ENCODE measurements at regions not wholly inside any gene's neighbourhood (a gene's known extent, or its start where the extent isn't known, plus 50 kb on each side); places are given as distances from the start of the nearest gene placed in this dataset.

DNA sequence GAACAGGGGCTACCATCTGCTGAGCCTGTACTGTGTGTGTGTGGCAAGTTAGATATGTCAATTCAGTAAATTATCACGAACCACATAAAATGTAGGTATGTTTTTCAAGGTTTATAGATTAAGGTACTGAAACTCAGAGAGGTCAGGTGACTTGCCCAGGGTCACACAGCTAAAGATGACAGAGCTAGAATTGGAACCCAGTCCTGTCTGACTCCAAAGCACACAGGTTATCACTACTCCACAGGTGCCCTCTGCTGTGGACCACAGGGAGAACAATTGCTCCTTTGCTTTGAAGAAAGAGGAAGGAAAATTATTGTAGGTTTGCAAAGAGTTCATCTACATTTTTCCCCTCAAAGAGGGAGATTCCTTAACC is 229.7 kb upstream of the AGAP1 start:
- DNase-seq (ENCODE audit: low spot score): peak; percentile 26

DNA sequence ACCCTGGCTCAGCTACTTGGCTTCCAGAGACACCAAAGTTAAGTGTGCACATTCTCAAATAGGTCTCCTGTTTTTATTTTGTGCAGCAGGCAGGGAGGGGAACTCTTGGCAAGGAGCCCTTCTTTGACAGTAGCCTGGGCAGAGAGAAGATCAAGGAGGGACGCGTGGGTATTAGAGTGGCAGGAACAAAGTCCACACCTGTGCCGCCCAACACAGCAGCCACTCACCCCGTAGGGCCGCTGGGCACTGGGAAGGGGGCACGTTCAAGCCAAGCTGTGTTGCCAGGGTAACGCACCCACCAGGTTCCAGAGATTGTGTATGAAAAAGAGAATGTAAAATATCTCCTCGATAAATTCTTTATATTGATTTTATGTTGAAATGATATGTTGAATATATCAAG is 229.3 kb upstream of the AGAP1 start:
- no peak for DNase-seq (ENCODE audit: low spot score)

DNA sequence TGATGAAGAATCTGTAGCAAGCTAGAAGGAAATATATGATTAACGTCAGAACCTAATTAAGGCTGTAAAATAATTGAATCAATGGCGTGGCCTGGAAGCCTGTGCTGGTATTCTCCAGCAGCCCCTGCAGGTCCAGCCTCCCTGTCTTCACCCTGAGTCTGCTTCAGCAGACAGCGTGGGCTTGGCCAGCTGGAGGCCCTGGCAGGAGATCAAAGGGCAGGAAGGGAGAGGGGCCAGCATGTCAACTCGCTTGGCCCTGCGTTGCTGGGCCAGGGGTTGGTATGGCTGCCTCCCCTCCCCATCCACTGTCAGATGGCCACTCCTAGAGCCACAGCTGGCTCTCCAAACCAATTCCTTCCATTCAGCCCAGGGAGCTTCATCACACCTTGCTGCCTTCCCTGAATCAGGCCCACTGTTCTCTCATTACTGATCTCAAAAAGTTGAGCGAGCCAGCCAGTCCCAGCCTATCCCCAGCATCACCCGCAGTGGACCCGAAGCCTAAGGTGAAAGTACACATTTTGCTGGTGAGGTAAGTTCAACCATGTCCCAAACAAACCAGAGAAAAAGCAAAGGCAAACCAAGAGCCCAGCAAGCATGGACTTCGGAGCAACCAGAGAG is 228.4 kb upstream of the AGAP1 start:
- DNase-seq (ENCODE audit: low spot score): no peak

DNA sequence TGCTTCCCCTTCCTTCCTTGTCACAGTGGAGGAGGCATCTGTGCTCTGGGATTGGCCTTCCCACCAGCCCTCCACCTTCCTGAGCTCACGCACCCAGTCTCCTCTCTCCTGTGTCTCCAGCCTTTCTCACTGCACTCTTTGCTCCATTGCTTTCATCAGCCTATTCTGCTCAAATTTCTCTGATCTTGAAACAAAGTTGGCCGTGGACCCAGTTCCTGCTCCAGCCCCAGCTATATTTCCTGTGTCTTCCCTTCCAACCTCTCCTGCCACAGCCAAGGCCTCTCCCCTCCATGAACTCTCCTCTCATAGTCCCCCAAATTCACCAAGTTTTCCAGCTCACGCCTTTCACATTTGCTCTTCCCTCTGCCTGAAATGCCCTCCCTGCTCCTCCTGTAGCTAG is 226.6 kb upstream of the AGAP1 start:
- DNase-seq (ENCODE audit: low spot score): no peak

DNA sequence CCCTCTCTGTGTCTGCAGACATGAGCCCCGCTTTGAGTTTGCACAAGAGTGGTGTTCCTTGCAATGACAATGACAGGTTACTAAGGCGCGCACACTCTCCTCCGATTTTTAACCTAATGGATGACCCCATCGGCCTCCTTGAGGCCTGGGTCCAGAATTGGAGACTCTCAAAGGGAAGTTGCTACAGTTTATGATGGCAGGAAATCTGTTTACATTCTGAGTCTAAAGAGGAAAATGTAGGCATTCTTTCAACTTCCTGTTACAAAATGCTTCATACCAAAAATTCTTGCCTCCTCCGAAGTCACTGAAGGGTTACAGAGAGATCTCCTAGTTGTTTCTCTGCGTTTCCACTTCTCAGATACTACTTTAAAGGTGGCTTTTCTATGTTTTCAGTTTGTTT is 225.3 kb upstream of the AGAP1 start:
- peak; percentile 45 for DNase-seq (ENCODE audit: low spot score)

DNA sequence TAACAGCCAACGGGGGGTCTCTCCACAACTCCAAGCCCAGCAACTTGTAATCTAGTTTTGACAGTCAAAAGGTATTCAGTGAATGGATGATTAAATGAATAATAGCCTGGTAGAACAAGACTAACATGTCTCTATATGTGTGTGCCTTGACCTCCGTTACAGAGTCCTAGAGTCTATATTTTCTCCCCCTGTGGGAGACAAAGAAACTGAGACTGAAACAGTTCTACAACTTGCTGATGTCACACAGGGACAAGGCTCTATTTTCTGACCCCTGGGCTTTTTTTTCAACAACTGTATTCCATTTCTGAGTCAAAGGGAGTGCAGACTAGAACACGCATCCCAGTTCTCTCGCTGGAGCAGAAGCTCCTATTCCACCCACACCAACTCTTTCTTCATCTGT is 223.6 kb upstream of the AGAP1 start:
- DNase-seq (ENCODE audit: low spot score): no peak

DNA sequence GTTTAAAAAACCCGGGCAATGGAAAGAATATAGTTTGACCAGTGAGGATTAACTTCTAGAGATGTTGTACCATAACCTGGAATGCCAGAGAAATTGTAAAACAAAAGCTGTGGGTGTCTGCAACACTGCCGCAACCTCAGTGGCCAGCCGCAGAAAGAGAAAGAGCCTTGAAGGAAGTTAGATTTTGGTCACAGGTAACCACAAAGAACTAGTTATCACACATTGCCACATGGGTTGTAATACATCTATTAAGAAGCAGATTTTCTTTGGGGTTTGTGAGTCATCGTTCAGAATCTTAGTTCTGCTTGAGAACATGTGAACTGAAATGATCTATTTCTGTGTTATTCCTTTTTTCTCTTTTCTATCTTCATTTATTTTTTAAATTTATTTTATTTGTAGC is 222.9 kb upstream of the AGAP1 start:
- DNase-seq (ENCODE audit: low spot score): peak; percentile 75

DNA sequence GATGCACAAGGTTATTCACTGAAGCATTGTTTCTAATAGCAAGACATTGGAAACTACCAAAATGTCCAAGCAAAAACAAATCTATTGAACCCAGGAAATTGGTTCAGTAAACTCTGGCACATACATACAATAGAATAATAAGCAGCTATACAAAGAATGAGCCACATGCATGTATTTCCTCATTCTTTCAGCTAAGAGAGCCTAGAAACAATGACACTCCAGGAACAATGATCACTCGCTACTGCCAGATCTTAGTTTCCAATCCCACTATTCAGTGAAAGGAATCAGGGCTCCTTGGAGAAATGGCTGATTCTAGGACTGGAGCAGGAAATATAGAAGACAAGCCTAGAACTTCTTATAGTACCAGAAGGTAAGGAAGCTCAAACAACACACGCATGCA is 221.9 kb upstream of the AGAP1 start:
- DNase-seq (ENCODE audit: low spot score): no peak

DNA sequence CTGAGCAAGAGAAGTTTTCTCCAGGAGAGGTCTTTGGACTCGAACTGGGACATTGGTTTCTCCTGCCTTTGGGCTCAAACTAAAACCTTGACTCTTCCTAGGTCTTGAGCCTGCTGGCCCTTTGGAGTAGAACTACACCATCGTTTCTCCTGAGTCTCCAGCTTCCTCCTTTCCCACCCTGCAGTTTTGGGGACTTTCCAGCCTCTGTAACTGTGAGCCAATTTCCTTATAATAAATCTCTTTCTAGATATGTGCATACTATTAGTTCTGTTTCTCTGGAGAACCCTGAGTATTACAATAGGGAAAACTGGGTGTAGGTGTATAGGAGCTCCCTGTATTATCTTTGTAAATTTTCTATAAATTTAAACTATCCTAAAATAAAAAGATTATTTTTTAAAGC is 219.8 kb upstream of the AGAP1 start:
- DNase-seq (ENCODE audit: low spot score): no peak

DNA sequence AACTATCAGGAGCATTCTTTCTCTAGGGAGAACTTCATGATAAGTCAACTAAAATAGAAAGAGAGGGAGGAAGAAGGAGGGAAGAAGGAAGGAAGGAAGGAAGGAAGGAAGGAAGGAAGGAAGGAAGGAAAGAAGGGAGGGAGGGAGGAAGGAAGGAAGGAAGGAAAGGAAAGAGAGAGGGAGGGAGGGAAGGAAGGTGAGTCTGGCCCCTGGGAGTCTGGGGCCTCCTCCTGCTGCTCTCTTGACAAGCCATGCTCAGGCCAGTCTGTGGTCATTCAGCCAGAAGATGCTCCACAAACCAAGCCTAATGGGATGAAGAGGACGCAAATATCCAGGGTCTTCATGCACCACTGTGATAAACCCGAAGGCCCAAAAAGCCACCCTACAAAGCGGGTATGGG is 216.4 kb upstream of the AGAP1 start:
- DNase-seq (ENCODE audit: low spot score): no peak

DNA sequence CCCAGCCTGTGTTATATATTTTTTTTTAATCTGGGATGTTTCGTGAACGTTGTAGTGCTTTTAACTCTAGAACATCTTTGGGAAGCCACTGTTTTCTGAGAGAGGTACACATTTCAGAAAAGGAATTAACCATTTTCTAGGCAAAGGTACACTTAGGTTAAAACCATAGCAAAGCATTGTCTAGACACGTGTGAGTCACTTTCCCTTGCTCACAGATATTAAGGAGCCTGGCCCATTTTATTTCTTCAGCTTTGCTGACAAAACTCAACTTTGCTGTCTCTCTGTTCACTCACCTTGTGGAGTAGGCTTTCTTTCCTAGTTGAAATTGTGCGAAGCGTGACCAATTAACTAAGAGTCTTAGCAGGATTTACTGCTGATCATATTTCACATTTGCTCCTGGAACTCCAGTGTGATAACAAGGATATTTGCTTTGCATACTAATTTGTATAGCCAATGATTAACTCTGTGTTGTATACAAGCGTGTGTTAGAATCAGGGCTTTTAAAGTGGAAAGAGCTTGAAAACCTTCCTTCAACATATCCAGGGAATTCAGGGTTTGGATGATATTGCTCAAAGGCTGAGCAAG is 215.0 kb upstream of the AGAP1 start:
- DNase-seq (ENCODE audit: low spot score): no peak

DNA sequence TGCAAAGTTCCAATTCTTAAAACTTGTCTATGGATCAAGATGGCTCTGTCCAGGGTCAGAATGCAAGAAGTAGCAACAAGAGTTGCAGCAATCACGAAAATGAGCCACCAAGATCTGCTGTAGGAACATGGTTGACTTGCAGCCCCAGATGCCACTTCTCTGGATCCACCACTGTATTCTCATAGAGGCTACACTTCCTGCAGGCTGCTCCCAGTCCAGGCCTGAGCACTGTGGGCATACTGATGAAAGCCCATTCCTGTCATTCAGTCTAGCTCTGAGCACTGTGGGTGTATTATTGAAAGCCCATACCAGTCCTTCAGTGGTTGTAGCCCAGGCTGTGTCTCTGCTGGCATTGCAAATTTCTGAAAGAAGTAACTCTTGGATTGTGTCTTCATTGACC is 213.9 kb upstream of the AGAP1 start:
- DNase-seq (ENCODE audit: low spot score): no peak

DNA sequence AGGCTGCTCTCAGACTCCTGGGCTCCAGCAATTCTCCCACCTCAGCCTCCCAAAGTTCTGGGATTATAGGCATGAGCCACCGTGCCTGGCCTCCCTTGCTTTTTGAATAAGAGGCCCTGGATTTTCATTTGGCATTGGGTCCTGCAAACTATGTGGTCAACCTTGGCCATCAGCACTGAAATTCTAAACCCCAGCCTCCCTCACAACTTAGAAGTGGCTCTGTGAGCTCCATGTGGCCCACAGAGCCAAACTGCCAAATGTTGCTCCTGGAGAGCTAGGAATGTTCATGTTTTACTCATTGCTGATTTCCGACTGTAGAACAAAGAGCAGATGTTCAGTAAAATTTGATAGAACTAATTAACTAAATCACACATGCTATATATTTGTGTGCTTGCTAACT is 210.6 kb upstream of the AGAP1 start:
- DNase-seq (ENCODE audit: low spot score): no peak

DNA sequence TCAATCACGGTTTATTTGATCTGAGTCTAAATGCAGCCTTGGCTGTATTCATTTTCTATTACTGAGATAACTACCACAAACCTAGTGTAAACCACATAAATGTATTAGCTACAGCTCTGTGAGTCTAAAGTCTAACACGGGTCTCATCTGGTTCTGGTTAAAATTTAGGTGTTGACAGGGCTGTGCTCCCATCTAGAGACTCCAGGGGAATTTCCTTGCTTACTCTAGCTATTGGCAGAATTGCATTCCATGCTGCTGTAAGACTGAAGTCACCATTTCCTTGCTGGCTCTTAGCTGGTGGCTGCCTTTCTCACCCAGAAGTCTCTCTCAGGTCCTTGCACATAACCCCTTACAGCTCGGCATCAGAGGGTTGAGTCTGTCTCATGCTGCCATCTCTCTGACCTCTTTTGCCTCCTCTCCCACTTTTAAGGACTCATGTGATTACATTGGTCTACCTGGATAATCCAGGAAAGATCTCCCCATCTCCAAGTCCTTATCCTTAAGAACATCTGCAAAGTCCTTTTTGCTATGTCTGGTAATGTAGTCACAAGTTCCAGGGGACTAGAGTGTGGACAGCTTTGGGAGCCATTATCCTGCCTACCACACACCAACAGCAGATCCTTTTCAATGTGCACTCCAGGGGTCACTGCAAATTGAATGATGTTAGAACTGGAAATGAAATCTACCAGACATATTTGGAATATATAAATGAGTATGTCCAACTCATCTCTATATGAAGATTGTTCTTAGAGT is 207.0 kb upstream of the AGAP1 start:
- DNase-seq (ENCODE audit: low spot score): no peak

DNA sequence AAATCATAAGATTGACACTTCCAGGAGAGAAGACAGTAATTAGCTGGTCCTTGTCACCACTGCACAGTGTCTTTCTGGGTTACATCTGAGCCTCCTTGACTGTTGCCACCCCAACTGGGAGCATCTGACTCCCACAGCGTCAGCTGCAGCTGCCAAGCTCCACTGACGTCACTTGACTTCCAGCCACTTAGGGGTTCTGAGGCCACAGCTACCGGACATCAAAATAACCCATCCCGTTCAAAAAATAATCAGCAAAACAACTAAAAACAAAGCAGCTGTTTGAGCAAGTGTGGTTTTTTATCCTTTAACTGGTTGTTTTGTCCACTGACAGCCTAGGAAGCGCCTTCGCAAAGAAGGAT is 206.5 kb upstream of the AGAP1 start:
- no peak for DNase-seq (ENCODE audit: low spot score)

DNA sequence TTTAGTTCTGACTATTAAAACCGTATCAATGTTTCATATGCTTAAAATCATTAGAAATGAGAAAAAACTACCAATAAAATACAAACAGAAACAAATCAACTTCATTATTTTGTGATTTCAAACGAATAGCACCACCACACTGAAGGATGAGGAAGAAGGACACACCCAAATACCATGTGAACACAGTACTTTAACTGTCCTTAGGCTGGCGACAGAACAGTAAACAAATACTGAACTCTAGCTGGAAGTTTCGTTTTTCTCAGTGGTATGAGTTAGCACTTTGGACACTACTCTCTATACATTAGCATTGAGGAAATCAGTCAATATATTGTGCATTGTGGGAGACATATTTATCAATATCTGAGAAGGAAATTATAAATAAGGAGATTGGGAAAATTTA is 202.4 kb upstream of the AGAP1 start:
- DNase-seq (ENCODE audit: low spot score): no peak

DNA sequence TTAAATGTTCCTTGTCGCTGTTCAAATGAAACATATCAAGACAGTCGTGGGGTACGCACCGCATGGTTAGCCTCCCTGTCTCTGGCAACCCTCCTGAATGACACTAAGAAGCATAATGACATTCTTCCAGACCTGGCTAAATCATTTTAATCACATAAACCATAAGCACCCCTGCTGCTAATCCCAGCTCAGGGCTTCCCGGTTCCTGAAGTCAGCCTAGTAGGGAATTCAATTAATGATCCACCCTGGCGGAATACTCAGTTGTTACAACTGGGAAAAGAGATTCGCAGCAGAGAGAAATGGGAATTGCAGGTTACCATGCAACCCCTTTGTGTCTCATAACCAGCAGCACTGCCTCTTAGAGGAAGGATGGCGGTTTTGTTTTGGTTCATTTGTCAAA is 200.8 kb upstream of the AGAP1 start:
- DNase-seq (ENCODE audit: low spot score): no peak

DNA sequence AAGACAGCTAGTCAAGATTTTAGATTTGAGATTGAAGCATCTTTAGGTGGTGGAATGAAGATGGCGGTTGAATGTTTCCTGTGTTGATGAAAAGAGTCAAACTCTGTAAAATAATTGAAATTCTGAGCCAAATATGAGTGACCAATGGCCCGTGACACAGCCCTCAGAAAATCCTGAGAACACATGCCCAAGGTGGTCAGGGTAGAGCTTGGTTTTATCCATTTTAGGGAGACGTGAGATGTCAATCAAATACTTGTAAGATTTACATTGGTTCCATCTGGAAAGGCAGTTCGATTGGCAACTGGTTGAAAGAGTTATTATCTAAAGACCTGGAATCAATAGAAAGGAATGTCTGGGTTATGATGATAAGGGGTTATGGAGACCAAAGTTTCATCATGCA is 198.0 kb upstream of the AGAP1 start:
- DNase-seq (ENCODE audit: low spot score): no peak

DNA sequence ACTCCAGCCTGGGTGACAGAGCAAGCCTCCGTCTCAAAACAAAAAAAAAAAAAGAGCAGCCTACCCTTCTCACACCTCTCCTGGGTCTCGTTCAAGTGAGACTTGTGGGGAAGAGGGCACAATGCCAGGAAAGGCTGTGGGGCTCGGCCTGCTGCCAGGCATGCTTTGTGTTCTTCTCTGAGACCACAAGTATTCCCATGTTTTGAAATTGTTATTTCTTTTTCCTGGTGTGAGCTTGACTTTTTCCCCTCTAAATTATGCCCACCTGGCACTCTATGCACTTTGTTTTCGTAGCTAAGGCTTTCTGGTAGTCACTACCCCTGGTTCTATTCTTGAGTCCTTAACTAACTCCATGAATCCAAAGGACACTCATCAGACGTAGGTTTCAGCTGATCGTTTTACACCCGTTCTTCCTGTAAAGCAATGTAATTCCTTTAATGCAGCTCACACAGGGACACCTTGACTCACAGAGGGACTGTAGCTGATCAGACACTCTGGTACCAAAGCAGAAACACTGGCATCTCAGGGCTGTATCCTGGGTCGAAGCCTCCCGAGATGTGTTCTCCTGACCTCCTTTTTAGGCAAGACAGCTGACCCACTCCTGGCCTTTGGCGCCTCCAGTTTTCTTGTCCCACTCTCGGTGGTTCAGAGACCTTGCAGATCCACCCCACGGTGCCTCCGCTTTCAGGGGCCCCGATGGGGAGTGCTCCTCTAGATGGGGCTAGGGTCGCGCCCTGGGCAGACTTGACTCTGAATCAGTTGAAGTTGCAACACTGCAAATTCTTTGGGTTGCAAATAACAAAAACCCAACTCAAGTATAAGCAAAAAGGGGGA is 193.3 kb upstream of the AGAP1 start:
- peak; percentile 35 for DNase-seq (ENCODE audit: low spot score)

DNA sequence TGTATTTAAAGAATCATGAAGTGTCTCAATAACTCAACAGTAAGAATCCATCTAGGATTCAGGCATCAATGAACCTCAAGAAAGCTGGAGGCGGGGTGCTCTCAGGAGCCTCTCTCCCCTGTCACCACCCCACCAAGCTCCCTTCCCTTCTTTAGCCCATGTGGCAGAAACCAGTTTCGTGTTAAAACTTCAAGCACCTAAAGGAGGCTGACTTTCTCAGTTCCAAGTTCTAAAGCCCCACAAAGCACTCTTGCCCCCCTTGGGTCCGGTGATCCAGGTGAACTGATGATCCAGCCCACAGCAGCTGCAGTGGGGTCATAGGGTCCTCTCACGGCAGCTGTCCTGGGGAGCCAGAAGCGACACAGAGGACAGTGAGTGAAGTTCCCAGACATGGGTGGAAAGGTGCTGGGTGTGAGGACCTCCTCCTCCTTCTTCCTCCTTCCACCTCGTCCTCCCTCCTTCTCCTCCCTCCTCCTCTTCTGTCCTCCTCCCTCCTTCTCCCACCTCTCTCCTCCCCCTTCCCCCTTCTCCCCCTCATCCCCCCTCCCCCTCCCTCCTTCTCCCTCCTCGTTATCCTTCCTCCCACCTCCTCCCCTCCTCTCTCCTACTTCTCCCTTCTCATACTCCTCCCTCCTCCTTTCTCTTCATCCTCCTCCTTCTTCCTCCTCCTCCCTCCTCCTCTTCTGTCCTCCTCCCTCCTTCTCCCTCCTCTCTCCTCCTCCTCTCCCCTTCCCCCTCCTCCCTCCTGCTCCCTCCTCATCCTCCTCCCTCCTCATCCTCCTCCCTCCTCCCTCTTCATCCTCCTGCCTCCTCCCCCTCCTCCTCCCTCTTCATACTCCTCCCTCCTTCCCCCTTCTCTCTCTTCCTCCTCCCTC is 192.4 kb upstream of the AGAP1 start:
- no peak for DNase-seq (ENCODE audit: low spot score)

DNA sequence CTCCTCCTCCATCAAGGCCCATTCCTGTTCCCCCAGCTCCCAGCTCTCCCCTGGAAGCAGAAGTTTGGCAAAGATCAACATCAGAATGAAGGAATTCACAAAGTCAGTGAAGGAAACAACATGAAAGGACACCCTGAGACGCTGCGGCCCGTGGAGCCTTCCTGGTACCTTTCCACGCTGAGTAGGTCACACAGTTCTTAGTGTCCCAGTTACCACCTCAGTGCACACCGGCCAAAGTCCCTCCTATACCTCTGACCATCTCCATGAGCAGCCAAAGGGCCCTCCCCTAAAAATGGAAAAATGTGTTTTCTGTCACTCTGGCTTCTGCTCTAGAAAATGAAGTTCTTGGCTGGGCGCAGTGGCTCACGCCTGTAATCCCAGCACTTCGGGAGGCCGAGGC is 191.6 kb upstream of the AGAP1 start:
- DNase-seq (ENCODE audit: low spot score): no peak
